Glutamatergic neuron (in vitro differentiated cells): ENCODE measurements at regions not wholly inside any gene's neighbourhood (a gene's known extent, or its start where the extent isn't known, plus 50 kb on each side); places are given as distances from the start of the nearest gene placed in this dataset.

Source experiments
- DNase-seq: peaks from one replicate; pipeline ENCODE4 v3.0.0; 2022
- H3K27ac Mint-ChIP-seq: one replicate; pipeline ENCODE4 v1.8.0; 2020; ENCODE audit warnings: mild to moderate bottlenecking, mixed read lengths, inconsistent platforms; ENCODE audit not compliant: unreplicated experiment
- H3K27me3 Mint-ChIP-seq: one replicate; pipeline ENCODE4 v1.8.0; 2020; ENCODE audit warnings: mild to moderate bottlenecking, moderate library complexity, mixed read lengths, inconsistent platforms; ENCODE audit not compliant: unreplicated experiment
- H3K36me3 Mint-ChIP-seq: one replicate; pipeline ENCODE4 v1.8.0; 2020; ENCODE audit warnings: mild to moderate bottlenecking, mixed read lengths, inconsistent platforms; ENCODE audit not compliant: unreplicated experiment
- H3K4me1 Mint-ChIP-seq: one replicate; pipeline ENCODE4 v1.8.0; 2020; ENCODE audit warnings: mild to moderate bottlenecking, low read depth, mixed read lengths, inconsistent platforms; ENCODE audit not compliant: unreplicated experiment
- H3K4me3 Mint-ChIP-seq: one replicate; pipeline ENCODE4 v1.8.0; 2020; ENCODE audit warnings: mild to moderate bottlenecking, mixed read lengths, inconsistent platforms; ENCODE audit not compliant: unreplicated experiment
- H3K9me3 Mint-ChIP-seq: one replicate; pipeline ENCODE4 v1.8.0; 2020; ENCODE audit warnings: mild to moderate bottlenecking, moderate library complexity, mixed read lengths, inconsistent platforms; ENCODE audit not compliant: unreplicated experiment
- CTCF ChIP-seq: fragments of 200-600 bp; sonication (generic); IDR thresholded peaks from one replicate; pipeline ENCODE4 v1.5.0; 2021; ENCODE audit not compliant: partially characterized antibody, unreplicated experiment

DNA sequence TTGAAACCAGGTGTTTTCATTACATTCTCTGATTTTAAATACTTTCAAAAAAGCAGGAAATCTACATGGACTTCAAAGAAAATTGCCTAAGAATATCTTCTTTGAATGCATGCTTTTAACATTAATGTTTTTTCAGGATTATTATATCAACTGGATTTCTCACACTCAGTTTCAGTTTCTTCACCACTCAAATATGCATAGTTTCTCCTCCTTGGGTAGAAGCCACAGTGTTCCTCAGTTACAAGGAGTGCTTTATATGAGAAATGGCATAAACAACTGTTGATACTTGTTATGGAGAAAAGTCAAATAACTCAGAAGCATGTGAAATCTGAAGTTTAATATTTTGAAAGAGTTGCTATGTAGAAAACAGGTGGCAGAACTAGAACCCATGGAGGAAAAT lies 196.9 kb downstream of the DMRTA1 start:
- H3K4me1 Mint-ChIP-seq, result no peaks in the 10 kb centered on the region
- no peaks in the 10 kb centered on the region for H3K36me3 Mint-ChIP-seq
- H3K27me3 Mint-ChIP-seq, result no peaks in the 10 kb centered on the region
- DNase-seq, result no peak
- H3K4me3 Mint-ChIP-seq, result no peak overlapping the region
- H3K9me3 Mint-ChIP-seq, result no peaks in the 10 kb centered on the region
- H3K27ac Mint-ChIP-seq, result no peak overlapping the region
- TF ChIP-seq CTCF, result no peak

DNA sequence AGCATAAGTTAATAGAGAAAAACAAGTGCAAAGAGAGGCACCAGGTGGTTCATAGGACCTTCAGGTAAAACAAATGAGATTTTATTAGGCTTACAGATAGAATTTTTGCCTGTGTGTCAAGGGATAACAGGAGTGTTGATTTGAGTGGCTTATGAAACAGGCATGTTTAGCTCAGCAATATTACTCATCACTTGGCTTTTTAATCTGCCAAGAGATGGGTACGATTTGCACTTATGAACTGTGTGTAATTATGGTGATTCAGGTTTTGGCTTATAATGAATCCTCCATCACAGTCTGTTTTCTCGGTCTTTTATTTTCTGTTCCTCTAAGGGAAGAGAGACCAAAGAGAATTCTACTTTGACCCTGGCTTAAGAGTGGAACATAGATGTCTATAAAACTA lies 199.3 kb downstream of the DMRTA1 start:
- Mint-ChIP-seq H3K9me3 (no peaks in the 10 kb centered on the region), H3K4me3 (no peak overlapping the region), H3K27ac (no peak overlapping the region), H3K36me3 (no peaks in the 10 kb centered on the region), H3K4me1 (no peaks in the 10 kb centered on the region), H3K27me3 (no peaks in the 10 kb centered on the region)
- no peak for DNase-seq
- no peak for TF ChIP-seq CTCF

DNA sequence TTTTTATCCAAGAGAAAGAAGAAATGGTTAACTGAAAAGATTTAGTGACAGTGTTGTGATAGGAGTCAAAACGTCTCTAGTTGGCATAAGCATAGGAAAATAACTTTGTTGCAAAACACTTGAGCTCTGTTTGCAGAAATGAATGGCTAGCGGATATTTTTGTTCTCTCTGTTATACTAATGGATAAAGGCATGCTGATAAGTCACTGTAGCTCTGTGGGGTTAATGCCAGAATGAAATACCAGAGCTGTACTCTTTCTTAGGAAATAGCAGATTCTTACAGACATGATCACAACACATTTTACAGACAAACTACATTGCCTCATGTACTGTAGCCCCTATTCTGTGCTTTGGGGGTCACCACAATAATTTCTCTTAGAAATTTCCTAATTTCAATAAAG lies 202.8 kb downstream of the DMRTA1 start:
- H3K4me3 Mint-ChIP-seq, result no peak overlapping the region
- H3K27ac Mint-ChIP-seq, result no peak overlapping the region
- no peak for DNase-seq
- no peak for TF ChIP-seq CTCF
- no peaks in the 10 kb centered on the region for H3K27me3 Mint-ChIP-seq
- H3K4me1 Mint-ChIP-seq, result peaks cover 5% of the 10 kb centered on the region
- no peaks in the 10 kb centered on the region for H3K9me3 Mint-ChIP-seq
- H3K36me3 Mint-ChIP-seq, result no peaks in the 10 kb centered on the region

- no peak overlapping the region for H3K27ac Mint-ChIP-seq
- no peaks in the 10 kb centered on the region for H3K9me3 Mint-ChIP-seq
- DNase-seq, result no peak
- H3K27me3 Mint-ChIP-seq, result no peaks in the 10 kb centered on the region
- peaks cover 5% of the 10 kb centered on the region for H3K4me1 Mint-ChIP-seq
- no peaks in the 10 kb centered on the region for H3K36me3 Mint-ChIP-seq
- TF ChIP-seq CTCF, result no peak
- no peak overlapping the region for H3K4me3 Mint-ChIP-seq
These were observed 203.5 kb downstream of the DMRTA1 start for GRCh38 chr9:22650145-22650544.

DNA sequence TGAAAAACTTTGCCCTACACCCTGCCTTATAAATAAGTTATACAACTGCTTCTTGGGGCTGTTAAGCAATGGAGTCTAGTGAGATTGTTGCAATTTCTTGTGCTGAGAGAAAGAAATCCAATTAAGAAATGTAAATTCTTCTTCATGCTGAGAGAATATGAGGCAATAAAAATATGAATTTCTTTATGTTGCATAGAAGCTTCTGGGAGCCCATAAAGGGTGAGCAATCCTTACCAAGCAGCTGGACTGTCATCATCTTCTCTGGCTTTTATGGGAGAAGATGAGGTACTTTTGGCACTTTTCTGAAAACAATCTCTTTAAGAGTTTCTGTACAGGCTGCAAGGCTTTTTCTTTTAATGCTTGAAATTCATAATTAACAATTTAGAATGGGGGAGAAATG lies 204.3 kb downstream of the DMRTA1 start:
- H3K4me1 Mint-ChIP-seq, result peaks cover 5% of the 10 kb centered on the region
- no peak for DNase-seq
- TF ChIP-seq CTCF, result no peak

More for the DNA sequence above, 204.3 kb downstream of the DMRTA1 start:
- H3K27ac Mint-ChIP-seq, result no peak overlapping the region
- no peaks in the 10 kb centered on the region for H3K27me3 Mint-ChIP-seq
- H3K4me3 Mint-ChIP-seq, result no peak overlapping the region
- no peaks in the 10 kb centered on the region for H3K9me3 Mint-ChIP-seq
- no peaks in the 10 kb centered on the region for H3K36me3 Mint-ChIP-seq
